ENCODE measurements at regions not wholly inside any gene's neighbourhood (a gene's known extent, or its start where the extent isn't known, plus 50 kb on each side); places are given as distances from the start of the nearest gene placed in this dataset.
"Not testable (repeated sequence)": the region's sequence is repeated elsewhere in the genome, so short reads cannot be mapped to it uniquely, and the experiment has no call there.

DNA sequence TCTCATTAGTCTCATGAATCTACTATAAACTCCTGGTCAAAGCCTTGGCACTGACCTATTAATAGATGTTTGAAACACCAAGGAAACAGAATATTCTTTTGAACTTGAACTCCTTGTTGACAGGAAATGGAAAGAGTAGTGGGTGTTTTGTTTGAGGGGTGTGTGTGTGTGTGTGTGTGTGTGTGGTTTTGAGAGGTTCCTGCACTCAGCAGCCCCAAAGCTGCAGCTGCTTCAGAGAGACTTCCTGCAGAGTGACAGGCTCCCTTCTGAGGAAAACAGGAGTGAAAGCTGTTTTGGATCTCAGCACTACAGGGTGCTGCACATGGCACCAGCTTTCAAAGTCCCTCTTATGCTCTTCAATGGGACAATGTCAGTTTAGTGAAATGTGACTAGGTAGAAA lies 546.5 kb upstream of the STEAP1 start:
- POLR2A ChIA-PET, result no interaction called here
- H3K4me3 ChIP-seq (ENCODE audit: control insufficient read depth in 1 of 7, extremely low read depth in 1 of 7, insufficient read depth in 4 of 7, low read depth in 2 of 7, low read length in 6 of 7), result no peak overlapping the region
- H3K4me1 ChIP-seq (ENCODE audit: control extremely low read depth in 1 of 4, control insufficient read depth in 4 of 4, insufficient read depth in 4 of 4, low read length in 3 of 4), result peaks cover 9 to 24% (median 16%) of the 10 kb centered on the region in 4 experiments
- DNase-seq, result peak; percentile 16 to 71 (median 67)
- H3K36me3 ChIP-seq (ENCODE audit: control insufficient read depth in 4 of 4, insufficient read depth in 4 of 4, low read length in 3 of 4), result no peaks in the 10 kb centered on the region
- H3K9me3 ChIP-seq (ENCODE audit: control extremely low read depth in 1 of 5, control insufficient read depth in 4 of 5, insufficient read depth in 2 of 5, low read depth in 1 of 5, low read length in 4 of 5), result no peaks in the 10 kb centered on the region
- no peak overlapping the region for H3K27ac ChIP-seq (ENCODE audit: insufficient read depth in 1 of 2, low read depth in 1 of 2, low read length in 2 of 2, poor library complexity in 1 of 2, severe bottlenecking in 2 of 2)
- H3K27me3 ChIP-seq (replicated peaks in 2 of 5; ENCODE audit: control insufficient read depth in 4 of 5, insufficient read depth in 5 of 5, low read length in 4 of 5), result no peaks in the 10 kb centered on the region
- CTCF ChIA-PET, result no interaction called here

DNA sequence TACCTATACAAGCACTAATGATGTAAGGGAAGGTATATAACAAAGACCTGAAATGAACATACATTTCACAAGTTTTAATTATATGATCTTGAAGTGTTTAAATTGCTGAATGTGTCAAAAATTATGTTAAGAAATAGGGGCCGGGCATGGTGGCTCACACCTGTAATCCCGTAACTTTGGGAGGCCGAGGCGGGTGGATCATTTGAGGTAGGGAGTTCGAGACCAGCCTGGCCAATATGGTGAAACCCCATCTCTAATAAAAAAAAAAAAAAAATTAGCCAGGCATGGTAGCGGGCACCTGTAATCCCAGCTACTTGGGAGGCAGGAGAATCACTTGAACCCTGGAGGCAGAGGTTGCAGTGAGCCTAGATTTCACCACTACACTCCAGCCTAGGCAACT lies 537.4 kb upstream of the STEAP1 start:
- H3K9me3 ChIP-seq (ENCODE audit: control extremely low read depth in 1 of 5, control insufficient read depth in 4 of 5, insufficient read depth in 2 of 5, low read depth in 1 of 5, low read length in 4 of 5); H3K4me3 ChIP-seq (ENCODE audit: control insufficient read depth in 1 of 7, extremely low read depth in 1 of 7, insufficient read depth in 4 of 7, low read depth in 2 of 7, low read length in 6 of 7); H3K27me3 ChIP-seq (replicated peaks in 2 of 5; ENCODE audit: control insufficient read depth in 4 of 5, insufficient read depth in 5 of 5, low read length in 4 of 5); H3K36me3 ChIP-seq (ENCODE audit: control insufficient read depth in 4 of 4, insufficient read depth in 4 of 4, low read length in 3 of 4); H3K4me1 ChIP-seq (ENCODE audit: control extremely low read depth in 1 of 4, control insufficient read depth in 4 of 4, insufficient read depth in 4 of 4, low read length in 3 of 4); DNase-seq; CTCF ChIA-PET; POLR2A ChIA-PET; H3K27ac ChIP-seq (ENCODE audit: insufficient read depth in 1 of 2, low read depth in 1 of 2, low read length in 2 of 2, poor library complexity in 1 of 2, severe bottlenecking in 2 of 2): not testable (repeated sequence)
- WGBS (ENCODE audit: insufficient coverage), result 100% methylated on average over 2 of the region's 6 CpGs

DNA sequence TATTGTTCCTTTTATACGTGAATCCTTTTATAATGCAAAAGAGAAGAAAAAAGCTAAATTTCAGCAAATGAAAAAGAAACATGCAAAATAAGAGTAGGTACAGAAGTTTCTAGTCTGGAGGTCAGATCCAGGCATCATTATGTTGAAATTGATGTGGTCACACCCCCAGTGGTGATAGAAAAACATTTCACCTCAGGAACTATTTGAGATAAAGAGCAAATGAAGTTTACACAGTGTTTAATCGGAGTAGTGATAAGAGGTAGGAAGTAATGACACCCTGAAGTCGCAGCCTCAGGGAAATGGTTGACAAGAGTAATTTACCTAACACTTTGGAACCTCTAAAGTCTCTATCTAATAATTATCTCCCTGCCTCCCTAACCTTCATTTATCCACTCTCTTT lies 536.0 kb upstream of the STEAP1 start:
- Histone ChIP-seq H3K27me3 (replicated peaks in 2 of 5; ENCODE audit: control insufficient read depth in 4 of 5, insufficient read depth in 5 of 5, low read length in 4 of 5) (no peaks in the 10 kb centered on the region), H3K36me3 (ENCODE audit: control insufficient read depth in 4 of 4, insufficient read depth in 4 of 4, low read length in 3 of 4) (no peaks in the 10 kb centered on the region), H3K4me1 (ENCODE audit: control extremely low read depth in 1 of 4, control insufficient read depth in 4 of 4, insufficient read depth in 4 of 4, low read length in 3 of 4) (no peaks in the 10 kb centered on the region), H3K27ac (ENCODE audit: insufficient read depth in 1 of 2, low read depth in 1 of 2, low read length in 2 of 2, poor library complexity in 1 of 2, severe bottlenecking in 2 of 2) (no peak overlapping the region), H3K4me3 (ENCODE audit: control insufficient read depth in 1 of 7, extremely low read depth in 1 of 7, insufficient read depth in 4 of 7, low read depth in 2 of 7, low read length in 6 of 7) (no peak overlapping the region), H3K9me3 (ENCODE audit: control extremely low read depth in 1 of 5, control insufficient read depth in 4 of 5, insufficient read depth in 2 of 5, low read depth in 1 of 5, low read length in 4 of 5) (no peaks in the 10 kb centered on the region)
- ChIA-PET POLR2A (no interaction called here), CTCF (no interaction called here)
- WGBS (ENCODE audit: insufficient coverage), result no CpG with 5 or more reads among the region's 3 CpGs
- DNase-seq, result peak in 2 of 3 donors; percentile 13 to 33

DNA sequence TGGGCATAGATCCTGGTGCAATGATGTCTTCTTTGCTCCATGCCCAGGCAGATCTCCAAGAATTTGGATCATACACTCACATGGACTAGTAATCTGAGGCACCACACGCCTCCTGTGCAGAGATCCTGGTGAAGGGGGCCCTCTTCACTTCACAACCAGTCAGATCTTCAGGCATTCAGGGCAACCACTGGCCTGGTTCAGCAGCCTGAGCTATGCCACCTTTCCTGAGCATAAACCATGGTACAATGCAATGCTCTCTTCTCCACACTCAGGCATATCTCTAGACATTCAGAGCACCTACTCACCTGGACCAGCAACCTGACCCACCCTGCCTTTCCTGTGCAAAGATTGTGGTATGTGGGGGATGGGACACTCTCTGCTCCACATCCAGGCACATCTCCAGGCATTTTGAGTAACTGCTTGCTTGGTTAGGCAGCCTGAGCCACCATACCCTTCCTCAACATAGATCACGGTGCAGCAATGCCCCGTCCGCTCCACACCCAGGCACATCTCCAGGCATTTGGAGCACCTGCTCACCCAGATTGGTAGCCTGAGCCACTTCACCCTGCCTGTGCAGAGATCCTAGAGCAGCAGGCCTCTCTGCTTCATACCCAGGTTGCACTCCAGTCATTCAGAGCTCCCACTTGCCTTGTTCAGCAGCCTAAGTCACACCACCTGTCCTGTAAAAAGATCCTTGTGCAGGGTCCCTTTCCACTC lies 532.2 kb upstream of the STEAP1 start:
- Histone ChIP-seq H3K36me3 (ENCODE audit: control insufficient read depth in 4 of 4, insufficient read depth in 4 of 4, low read length in 3 of 4) (no peaks in the 10 kb centered on the region), H3K4me3 (ENCODE audit: control insufficient read depth in 1 of 7, extremely low read depth in 1 of 7, insufficient read depth in 4 of 7, low read depth in 2 of 7, low read length in 6 of 7) (no peak overlapping the region), H3K9me3 (ENCODE audit: control extremely low read depth in 1 of 5, control insufficient read depth in 4 of 5, insufficient read depth in 2 of 5, low read depth in 1 of 5, low read length in 4 of 5) (no peaks in the 10 kb centered on the region), H3K27ac (ENCODE audit: insufficient read depth in 1 of 2, low read depth in 1 of 2, low read length in 2 of 2, poor library complexity in 1 of 2, severe bottlenecking in 2 of 2) (no peak overlapping the region), H3K27me3 (replicated peaks in 2 of 5; ENCODE audit: control insufficient read depth in 4 of 5, insufficient read depth in 5 of 5, low read length in 4 of 5) (no peaks in the 10 kb centered on the region), H3K4me1 (ENCODE audit: control extremely low read depth in 1 of 4, control insufficient read depth in 4 of 4, insufficient read depth in 4 of 4, low read length in 3 of 4) (no peaks in the 10 kb centered on the region)
- ChIA-PET CTCF (interaction anchor here (0.7 to 2.6 kb wide), 12 partner anchors 10 to 1378 kb away, joined by 3 to 11 read pairs (median 4); no protein-coding TSS in a partner anchor), POLR2A (no interaction called here)
- no peak for DNase-seq
- WGBS (ENCODE audit: insufficient coverage), result 82% methylated on average over 4 of the region's 4 CpGs

DNA sequence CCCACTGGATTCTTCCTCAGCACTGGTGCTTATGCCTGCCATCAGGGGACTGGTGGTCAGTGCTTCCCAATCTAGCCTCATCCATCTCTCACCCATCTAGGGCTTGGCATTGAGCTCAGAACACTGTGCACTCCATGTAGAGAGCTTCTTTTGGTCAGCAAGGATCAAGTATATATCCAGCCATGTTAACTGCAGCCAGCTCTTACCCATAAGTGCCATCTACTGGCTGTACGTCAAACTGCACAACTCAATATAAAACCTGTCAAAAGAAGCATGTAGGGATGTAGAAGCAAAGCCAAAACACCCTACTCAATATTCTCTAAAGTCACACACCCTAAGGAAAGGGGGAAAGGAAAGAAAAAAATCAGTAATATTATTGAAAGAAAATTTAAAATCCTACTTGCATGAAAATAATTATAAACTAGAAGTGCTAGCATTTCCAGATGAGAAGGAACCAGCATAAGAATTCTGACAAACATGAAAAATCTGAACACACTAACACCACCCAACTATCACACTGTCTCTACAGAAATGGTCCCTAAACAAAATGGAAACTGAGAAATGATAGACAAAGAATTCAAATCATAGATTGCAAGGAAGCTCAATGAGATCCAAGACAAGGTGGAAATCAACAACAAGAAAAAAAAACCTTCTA lies 531.1 kb upstream of the STEAP1 start:
- H3K27ac ChIP-seq (ENCODE audit: insufficient read depth in 1 of 2, low read depth in 1 of 2, low read length in 2 of 2, poor library complexity in 1 of 2, severe bottlenecking in 2 of 2), result no peak overlapping the region
- ChIA-PET CTCF (interaction anchor here (0.6 to 2.6 kb wide), 12 partner anchors 11 to 1379 kb away, joined by 3 to 11 read pairs (median 4); no protein-coding TSS in a partner anchor), POLR2A (no interaction called here)
- no peaks in the 10 kb centered on the region for H3K36me3 ChIP-seq (ENCODE audit: control insufficient read depth in 4 of 4, insufficient read depth in 4 of 4, low read length in 3 of 4)
- H3K27me3 ChIP-seq (replicated peaks in 2 of 5; ENCODE audit: control insufficient read depth in 4 of 5, insufficient read depth in 5 of 5, low read length in 4 of 5), result no peaks in the 10 kb centered on the region
- peak; percentile 41 to 71 (median 67) for DNase-seq
- no peaks in the 10 kb centered on the region for H3K4me1 ChIP-seq (ENCODE audit: control extremely low read depth in 1 of 4, control insufficient read depth in 4 of 4, insufficient read depth in 4 of 4, low read length in 3 of 4)
- 0% methylated on average over 1 of the region's 1 CpG for WGBS (ENCODE audit: insufficient coverage)
- H3K9me3 ChIP-seq (ENCODE audit: control extremely low read depth in 1 of 5, control insufficient read depth in 4 of 5, insufficient read depth in 2 of 5, low read depth in 1 of 5, low read length in 4 of 5), result no peaks in the 10 kb centered on the region
- no peak overlapping the region for H3K4me3 ChIP-seq (ENCODE audit: control insufficient read depth in 1 of 7, extremely low read depth in 1 of 7, insufficient read depth in 4 of 7, low read depth in 2 of 7, low read length in 6 of 7)

DNA sequence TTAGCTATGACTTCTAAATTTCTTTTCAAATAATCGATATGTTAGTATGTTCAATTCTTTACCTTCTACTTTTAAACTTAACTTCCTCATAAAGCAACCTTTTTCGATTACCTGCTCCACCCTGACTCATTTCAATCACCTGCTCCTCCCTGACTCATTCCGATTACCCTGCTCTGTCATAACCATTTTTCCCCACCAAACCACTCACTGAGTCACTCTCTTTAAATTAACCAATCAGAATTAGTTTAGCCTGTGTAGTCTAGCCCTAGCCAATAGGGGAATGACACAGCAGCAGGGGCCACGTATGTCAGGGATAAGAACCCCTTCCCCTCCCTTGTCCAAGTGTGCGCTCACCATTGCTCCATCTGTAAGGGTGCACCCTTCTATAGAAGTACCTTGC lies 530.1 kb upstream of the STEAP1 start:
- POLR2A ChIA-PET; CTCF ChIA-PET; H3K4me1 ChIP-seq (ENCODE audit: control extremely low read depth in 1 of 4, control insufficient read depth in 4 of 4, insufficient read depth in 4 of 4, low read length in 3 of 4); H3K27me3 ChIP-seq (replicated peaks in 2 of 5; ENCODE audit: control insufficient read depth in 4 of 5, insufficient read depth in 5 of 5, low read length in 4 of 5); H3K9me3 ChIP-seq (ENCODE audit: control extremely low read depth in 1 of 5, control insufficient read depth in 4 of 5, insufficient read depth in 2 of 5, low read depth in 1 of 5, low read length in 4 of 5); H3K4me3 ChIP-seq (ENCODE audit: control insufficient read depth in 1 of 7, extremely low read depth in 1 of 7, insufficient read depth in 4 of 7, low read depth in 2 of 7, low read length in 6 of 7); H3K36me3 ChIP-seq (ENCODE audit: control insufficient read depth in 4 of 4, insufficient read depth in 4 of 4, low read length in 3 of 4); H3K27ac ChIP-seq (ENCODE audit: insufficient read depth in 1 of 2, low read depth in 1 of 2, low read length in 2 of 2, poor library complexity in 1 of 2, severe bottlenecking in 2 of 2): not testable (repeated sequence)
- DNase-seq, result peak in 2 of 3 donors; percentile 15 to 32
- 94% methylated on average over 4 of the region's 5 CpGs for WGBS (ENCODE audit: insufficient coverage)

- Histone ChIP-seq H3K27me3 (replicated peaks in 2 of 5; ENCODE audit: control insufficient read depth in 4 of 5, insufficient read depth in 5 of 5, low read length in 4 of 5) (no peaks in the 10 kb centered on the region), H3K27ac (ENCODE audit: insufficient read depth in 1 of 2, low read depth in 1 of 2, low read length in 2 of 2, poor library complexity in 1 of 2, severe bottlenecking in 2 of 2) (no peak overlapping the region), H3K4me1 (ENCODE audit: control extremely low read depth in 1 of 4, control insufficient read depth in 4 of 4, insufficient read depth in 4 of 4, low read length in 3 of 4) (no peaks in the 10 kb centered on the region), H3K36me3 (ENCODE audit: control insufficient read depth in 4 of 4, insufficient read depth in 4 of 4, low read length in 3 of 4) (no peaks in the 10 kb centered on the region), H3K9me3 (ENCODE audit: control extremely low read depth in 1 of 5, control insufficient read depth in 4 of 5, insufficient read depth in 2 of 5, low read depth in 1 of 5, low read length in 4 of 5) (no peaks in the 10 kb centered on the region), H3K4me3 (ENCODE audit: control insufficient read depth in 1 of 7, extremely low read depth in 1 of 7, insufficient read depth in 4 of 7, low read depth in 2 of 7, low read length in 6 of 7) (no peak overlapping the region)
- WGBS (ENCODE audit: insufficient coverage), result 100% methylated on average over 1 of the region's 3 CpGs
- DNase-seq, result no peak
- POLR2A ChIA-PET, result no interaction called here
- CTCF ChIA-PET, result no interaction called here
Measured at GRCh38 chr7:89648509-89648908, 505.8 kb upstream of the STEAP1 start.
